Esophagus mucosa (tissue), 1 donor: ENCODE measurements at regions not wholly inside any gene's neighbourhood (a gene's known extent, or its start where the extent isn't known, plus 50 kb on each side); places are given as distances from the start of the nearest gene placed in this dataset.
"Not testable (repeated sequence)": the region's sequence is repeated elsewhere in the genome, so short reads cannot be mapped to it uniquely, and the experiment has no call there.

Source experiments
- ATAC-seq: fragments of 200-7000 bp; cut with Tn5 transposase; one replicate; pipeline ENCODE4 v1.9.1; 2020
- donor health status: DM: yes; HTN: yes; CAD: no.

DNA sequence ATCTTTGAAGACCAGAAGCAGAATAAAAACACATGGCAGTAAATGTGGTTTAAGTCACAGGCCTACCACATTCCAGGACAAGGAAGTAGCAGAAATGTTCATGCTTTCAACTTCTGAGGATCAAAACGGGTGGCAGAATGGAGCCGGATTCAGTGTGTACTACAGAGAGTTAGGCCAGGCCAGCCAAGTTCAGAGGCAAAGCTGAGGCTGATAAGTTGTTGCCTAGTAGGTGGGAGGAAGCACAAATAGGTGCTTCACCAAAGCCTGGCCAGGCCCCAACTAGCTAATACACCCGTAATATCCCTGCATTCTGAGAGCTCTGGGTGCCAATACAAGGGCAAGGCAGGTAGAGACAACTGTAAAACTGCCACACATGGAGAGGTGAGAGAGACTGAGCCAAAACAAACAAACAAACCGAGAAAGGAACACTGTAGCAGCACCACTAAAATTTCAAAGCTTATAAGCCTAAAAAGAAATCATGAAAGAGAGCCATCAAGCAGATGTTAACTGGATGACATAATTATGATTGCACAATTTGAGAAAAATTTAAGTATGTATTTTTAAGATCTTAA lies 156.4 kb upstream of the CBLB start:
- ATAC-seq: peak; percentile 82

- no peak for ATAC-seq
Measured at GRCh38 chr3:106029954-106030626, 161.3 kb upstream of the CBLB start.

GRCh38 chr3:106030627-106030963 lies 161.8 kb upstream of the CBLB start:
- ATAC-seq: no peak

- no peak for ATAC-seq
Measured at GRCh38 chr3:106032479-106032878, 163.7 kb upstream of the CBLB start.

- no peak for ATAC-seq
Measured at GRCh38 chr3:106033654-106034053, 164.8 kb upstream of the CBLB start.

- ATAC-seq: no peak
Measured at GRCh38 chr3:106034313-106034712, 165.5 kb upstream of the CBLB start.

GRCh38 chr3:106035619-106036018 lies 166.8 kb upstream of the CBLB start:
- no peak for ATAC-seq

- no peak for ATAC-seq
Measured at GRCh38 chr3:106036696-106037095, 167.9 kb upstream of the CBLB start.

GRCh38 chr3:106047221-106047620 lies 178.4 kb upstream of the CBLB start:
- no peak for ATAC-seq

- ATAC-seq: no peak
Measured at GRCh38 chr3:106048946-106049481, 180.2 kb upstream of the CBLB start.

DNA sequence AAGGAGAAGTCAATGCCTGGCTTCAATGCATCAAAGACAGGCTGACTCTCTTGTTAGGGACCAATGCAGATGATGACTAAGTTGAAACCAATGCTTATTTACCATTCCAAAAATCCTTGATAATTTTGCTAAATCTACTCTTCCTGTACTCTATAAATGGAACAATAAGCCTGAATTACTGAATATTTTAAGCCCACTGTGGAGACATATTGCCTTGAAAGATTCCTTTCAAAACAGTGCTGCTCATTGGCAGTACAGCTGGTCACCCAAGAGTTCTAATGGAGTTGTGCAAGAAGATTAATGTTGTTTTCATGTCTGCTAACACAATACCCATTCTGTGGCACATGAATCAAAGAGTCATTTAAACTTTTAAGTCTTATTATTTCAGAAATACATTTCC lies 181.0 kb upstream of the CBLB start:
- ATAC-seq: no peak

- ATAC-seq: no peak
Measured at GRCh38 chr3:106056931-106057330, 188.1 kb upstream of the CBLB start.

DNA sequence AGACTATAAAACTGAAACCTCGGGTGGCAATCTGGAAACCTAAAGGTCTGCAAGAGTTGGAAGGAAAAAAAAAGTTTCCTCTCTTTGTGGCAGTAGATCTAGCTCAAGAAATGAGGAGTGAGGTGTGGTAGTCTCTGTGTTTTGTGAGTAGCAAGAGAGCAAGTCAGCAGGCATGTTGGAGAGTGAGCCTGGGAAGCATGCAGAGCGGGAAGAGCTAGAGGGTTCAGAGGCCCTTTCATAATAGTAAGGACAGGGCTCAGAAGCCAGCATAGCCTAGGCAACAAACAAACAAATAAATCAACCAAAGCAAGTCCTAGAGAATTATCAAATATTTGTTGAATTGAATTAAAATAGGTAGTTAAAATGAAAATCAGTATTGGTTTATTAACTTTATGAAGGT lies 189.7 kb upstream of the CBLB start:
- ATAC-seq: no peak

GRCh38 chr3:106059953-106060517 lies 191.2 kb upstream of the CBLB start:
- ATAC-seq: no peak

- no peak for ATAC-seq
Measured at GRCh38 chr3:106063909-106064308, 195.1 kb upstream of the CBLB start.

- ATAC-seq: no peak
Measured at GRCh38 chr3:106065831-106066230, 197.0 kb upstream of the CBLB start.

GRCh38 chr3:106067711-106068110 lies 198.9 kb upstream of the CBLB start:
- ATAC-seq: no peak

DNA sequence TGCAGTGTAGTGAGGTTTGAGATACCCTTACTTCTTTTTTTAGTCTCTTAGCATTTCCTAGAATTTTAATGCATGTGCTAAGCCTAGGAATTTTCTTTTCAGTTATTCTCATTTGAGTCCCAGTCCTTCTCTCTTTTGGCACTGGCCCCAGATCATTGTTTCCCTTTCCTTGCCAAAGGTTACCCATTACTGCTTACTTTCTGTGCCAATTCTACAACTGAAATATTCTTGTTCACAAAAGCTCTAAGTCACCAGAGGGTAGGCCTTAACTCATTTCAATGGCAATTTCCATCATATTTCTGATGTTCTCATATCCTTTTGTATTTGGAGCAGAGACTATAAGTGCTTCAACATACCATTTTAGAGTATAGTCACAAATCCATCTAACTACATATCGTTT lies 199.6 kb upstream of the CBLB start:
- ATAC-seq: no peak

- no peak for ATAC-seq
Measured at GRCh38 chr3:106068795-106069194, 200.0 kb upstream of the CBLB start.

- ATAC-seq: no peak
Measured at GRCh38 chr3:106070187-106070586, 201.4 kb upstream of the CBLB start.

DNA sequence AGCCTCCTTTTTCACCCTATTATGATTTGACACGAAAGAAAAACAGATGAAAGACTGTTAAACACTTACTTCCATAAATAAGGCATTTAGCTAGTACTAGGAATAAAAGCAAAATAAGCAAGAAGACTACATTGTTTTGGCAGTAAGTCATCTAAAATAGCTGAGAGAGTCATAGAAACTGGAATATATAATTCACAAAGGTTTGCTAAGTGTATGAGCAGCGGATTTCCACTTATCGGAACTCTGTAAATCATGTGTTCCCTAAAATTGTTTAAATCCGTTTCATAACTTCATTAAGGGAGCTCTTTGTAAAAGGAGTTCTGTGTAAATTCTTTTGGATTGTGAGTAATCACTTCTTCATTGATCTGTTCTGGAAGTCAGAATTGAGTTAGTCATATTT lies 202.5 kb upstream of the CBLB start:
- ATAC-seq: no peak

GRCh38 chr3:106072596-106072995 lies 203.8 kb upstream of the CBLB start:
- ATAC-seq: not testable (repeated sequence)

GRCh38 chr3:106073806-106074205 lies 205.0 kb upstream of the CBLB start:
- not testable (repeated sequence) for ATAC-seq

DNA sequence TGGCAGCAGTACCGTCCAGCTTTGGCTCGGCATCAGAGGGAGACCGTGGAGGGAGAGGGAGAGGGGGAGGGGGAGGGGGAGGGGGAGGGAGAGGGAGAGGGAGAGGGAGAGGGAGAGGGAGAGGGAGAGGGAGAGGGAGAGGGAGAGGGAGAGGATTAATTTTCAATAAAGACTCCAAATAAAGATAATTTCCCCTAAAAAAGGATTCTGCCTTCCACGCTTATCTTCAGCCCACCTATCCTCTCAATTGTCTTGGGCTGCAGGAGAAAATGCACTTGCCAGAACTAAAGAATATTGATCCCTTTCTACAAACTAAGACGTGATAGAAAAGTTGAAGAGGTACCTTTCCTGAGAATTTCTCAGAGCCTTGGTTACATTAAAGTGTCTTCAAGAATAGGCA lies 206.9 kb upstream of the CBLB start:
- ATAC-seq: not testable (repeated sequence)
